HG02571 (cell line): ENCODE measurements at regions not wholly inside any gene's neighbourhood (a gene's known extent, or its start where the extent isn't known, plus 50 kb on each side); places are given as distances from the start of the nearest gene placed in this dataset.

Experiments
- ATAC-seq: cut with Tn5 transposase; IDR thresholded peaks from one replicate; pipeline ENCODE4 v1.9.1; 2021; ENCODE audit warnings: mild to moderate bottlenecking, moderate library complexity; ENCODE audit not compliant: unreplicated experiment

- ATAC-seq = no peak
Observed at GRCh38 chr16:49026566-49027181, 255.0 kb downstream of the CBLN1 start.

GRCh38 chr16:49024896-49025295 is 256.7 kb downstream of the CBLN1 start:
- no peak for ATAC-seq

GRCh38 chr16:49024016-49024415 is 257.6 kb downstream of the CBLN1 start:
- no peak for ATAC-seq

DNA sequence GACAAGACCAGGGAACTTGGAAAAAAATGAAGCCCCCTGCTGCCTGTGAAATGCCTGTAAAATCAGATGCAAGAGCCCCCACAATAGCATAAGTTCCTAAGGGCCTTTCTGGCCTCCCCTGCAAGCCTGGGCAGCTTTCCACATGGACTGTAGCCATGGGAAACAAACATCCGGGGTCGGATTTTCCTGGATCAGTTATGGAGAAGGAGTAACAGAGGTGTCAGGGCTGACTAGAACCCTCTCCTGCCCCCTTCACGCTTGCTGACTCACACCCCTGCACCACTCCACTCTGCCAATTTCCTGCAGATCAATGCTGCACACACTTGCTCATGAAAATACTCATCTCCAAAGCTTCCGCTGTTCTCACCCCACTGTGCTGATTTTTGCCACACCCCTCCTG is 258.6 kb downstream of the CBLN1 start:
- no peak for ATAC-seq

- no peak for ATAC-seq
Observed at GRCh38 chr16:49022351-49022963, 259.2 kb downstream of the CBLN1 start.

DNA sequence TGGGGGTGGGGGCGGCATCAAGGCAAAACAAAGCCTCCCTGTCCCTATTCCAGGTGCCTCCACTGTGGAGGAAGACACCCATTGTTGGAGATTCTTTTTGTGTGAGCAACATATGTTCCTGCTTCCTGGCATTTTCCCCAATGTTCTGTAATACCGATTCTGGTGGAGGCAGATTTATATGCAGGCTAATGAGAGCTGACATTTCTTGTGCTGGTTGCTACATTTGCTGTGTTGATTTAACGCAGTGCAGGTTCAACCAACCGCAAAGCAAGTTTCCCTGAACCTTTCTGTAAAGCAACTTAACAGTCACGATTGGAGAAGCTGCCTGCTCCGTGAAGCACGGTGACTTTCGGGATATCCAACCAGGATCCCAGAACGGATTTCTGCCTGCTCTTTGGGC is 260.5 kb downstream of the CBLN1 start:
- ATAC-seq = no peak

DNA sequence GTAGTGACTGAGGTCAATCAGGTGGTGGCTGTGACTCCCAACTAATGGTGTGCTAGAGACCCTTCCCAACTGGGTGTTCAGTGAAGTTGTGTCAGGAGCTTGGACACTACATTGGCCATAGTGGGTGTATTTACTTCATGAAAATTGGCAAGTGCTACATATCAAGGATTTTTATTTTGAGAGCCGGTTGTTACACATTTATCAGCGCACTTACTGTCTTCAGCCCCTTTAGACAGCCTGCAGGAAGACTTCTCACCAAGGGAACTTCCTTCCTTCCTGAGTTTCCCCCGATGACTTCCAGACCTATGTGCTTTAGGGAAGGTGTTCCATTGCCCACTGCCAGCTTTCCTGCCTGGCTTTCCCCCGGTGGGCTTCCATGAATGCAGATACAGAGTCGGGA is 261.2 kb downstream of the CBLN1 start:
- ATAC-seq = no peak

GRCh38 chr16:49019831-49020230 is 261.8 kb downstream of the CBLN1 start:
- ATAC-seq = no peak

DNA sequence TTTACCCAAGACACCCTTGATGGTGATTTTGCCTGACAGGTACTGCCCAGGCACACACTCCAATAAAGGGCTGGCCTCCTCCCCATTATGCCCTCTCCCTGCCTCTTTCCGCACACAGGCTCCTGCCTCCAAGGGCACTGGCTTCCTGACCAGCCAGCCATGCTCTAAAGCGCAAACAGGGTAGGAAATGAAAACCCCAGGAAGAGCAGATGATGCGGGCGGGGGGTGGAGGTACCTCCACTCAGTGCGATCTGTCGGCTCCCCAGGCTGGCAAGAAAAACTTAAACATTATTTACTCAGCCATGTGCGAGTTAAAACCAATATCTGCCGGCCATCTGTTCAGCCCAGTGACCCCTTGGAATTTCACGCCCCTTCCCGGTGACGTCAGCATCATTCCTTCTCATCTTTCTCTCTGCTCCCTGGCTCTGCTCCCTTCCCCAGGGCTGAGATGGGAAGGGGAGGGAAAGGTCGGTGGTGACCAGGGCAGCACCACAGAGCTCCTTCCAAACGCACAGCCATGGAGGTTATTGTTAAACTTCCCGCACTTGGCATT is 262.5 kb downstream of the CBLN1 start:
- ATAC-seq = no peak

DNA sequence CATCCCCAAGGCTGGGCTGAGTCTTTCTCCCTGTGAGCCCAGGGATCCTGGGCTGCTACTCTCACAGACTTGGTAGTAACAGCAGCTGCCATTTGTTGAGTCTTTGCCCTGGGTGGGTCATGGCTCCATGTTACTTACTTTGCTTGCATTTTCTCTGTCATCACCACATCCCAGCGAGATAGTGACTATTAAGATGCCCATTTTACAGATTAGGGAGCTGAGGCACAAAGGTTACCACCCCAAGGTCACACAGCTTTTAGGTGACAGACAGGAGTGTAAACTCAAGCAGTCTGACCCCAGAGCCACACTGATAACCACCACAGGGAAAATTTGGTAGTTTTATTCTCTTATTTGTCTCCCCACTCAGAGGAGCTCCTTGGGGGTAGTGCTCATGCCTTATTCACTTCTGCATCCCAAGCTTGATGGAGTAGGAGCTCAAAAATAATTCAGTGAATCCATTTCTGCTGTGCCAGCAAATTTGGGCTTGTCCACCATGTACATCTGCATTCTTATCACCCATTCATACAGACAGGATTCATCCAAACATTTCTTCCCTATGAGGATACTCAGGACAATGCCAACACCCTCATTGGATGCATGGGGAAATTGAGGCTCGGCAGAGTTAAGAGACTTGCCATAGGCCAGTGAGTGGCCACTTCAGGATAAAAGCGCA is 263.2 kb downstream of the CBLN1 start:
- no peak for ATAC-seq

DNA sequence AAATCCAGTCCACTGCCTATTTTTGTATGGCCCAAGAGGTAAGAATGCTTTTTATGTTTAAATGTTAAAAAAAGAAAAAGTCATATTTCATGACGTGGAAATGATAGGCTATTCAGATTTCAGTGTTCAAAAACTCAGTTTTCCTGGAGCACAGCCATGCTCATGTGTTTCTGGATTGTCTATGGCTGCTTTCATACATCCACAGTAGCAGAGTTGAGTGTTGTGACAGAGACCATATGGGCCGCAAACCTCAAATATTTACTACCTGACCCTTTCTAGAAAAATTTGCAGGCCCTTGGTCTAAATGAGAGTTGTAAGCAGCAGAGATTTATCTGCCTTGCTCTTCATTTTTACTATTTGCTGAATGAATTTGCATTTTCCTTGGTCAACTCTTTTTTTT is 264.1 kb downstream of the CBLN1 start:
- ATAC-seq = no peak

DNA sequence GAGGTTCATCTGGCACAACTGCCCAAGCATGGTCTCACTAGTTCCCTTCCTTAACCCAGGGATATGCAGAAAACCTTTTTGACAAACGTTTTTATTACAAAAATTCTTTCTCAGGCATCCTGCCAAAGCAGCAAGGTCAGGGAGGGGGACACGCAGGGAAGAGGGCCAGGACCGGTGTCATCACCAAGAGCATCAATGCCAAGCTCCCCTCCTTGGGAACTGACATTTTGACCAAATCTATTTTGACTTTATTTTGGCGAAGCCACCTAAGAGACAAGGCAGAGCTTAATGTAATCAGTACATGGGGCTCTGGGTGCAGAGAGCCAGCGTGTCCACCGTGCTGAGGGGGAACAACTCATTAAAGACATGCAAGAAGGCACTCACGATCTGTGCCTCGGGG is 265.2 kb downstream of the CBLN1 start:
- no peak for ATAC-seq

DNA sequence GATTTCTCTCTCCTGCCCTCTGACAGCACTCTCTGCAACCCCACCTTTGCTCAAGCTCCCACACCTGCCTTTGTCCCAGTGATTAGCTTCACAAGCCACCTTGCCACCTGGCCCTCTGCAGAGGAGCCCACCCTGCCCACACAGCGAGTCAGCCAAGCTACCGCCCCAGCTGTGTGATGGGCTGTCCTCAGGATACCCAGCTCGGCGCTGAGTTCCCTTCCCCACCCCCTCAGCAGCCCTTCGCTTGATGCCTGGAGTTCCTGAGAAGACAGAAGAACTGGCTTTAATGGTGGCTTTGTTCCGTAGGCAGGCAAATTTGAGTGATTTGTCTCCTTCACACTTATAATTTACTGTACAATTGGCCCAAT is 266.4 kb downstream of the CBLN1 start:
- ATAC-seq = no peak

- ATAC-seq = no peak
Observed at GRCh38 chr16:49014277-49015224, 267.1 kb downstream of the CBLN1 start.

DNA sequence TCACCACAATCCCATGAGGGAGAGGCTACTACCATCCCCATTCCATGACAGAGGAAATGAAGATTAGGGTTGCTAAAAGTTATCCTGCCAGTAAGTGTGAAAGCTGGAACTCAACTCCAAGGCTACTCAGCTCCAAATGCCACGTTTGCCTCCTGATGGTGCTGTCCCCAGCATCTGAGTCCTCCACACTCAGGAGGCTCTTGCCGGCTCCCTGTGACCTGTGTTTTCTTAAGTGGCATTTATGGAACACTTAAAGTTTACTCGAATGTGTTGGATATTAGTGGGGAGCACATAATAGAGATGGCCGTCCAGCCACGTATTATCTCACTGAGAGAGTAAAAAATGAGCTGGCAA is 267.9 kb downstream of the CBLN1 start:
- ATAC-seq = no peak

GRCh38 chr16:49012961-49013726 is 268.5 kb downstream of the CBLN1 start:
- ATAC-seq = no peak

DNA sequence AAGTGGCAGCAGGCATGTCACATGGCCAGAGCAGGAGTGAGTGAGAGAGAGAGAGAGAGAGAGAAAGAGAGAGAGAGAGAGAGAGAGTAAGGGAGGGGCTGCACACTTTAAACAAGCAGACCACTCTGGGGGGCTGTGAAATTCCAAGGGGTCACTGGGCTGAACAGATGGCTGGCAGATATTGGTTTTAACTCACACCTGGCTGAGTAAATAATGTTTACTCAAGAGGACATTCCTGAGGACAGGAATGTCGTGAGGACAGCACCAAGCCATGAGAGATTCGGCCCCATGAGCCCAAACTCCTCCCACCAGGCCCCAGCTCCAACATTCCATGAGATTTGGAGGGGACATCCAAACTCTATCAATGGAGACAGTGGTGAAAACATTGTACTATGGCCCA is 269.7 kb downstream of the CBLN1 start:
- no peak for ATAC-seq

DNA sequence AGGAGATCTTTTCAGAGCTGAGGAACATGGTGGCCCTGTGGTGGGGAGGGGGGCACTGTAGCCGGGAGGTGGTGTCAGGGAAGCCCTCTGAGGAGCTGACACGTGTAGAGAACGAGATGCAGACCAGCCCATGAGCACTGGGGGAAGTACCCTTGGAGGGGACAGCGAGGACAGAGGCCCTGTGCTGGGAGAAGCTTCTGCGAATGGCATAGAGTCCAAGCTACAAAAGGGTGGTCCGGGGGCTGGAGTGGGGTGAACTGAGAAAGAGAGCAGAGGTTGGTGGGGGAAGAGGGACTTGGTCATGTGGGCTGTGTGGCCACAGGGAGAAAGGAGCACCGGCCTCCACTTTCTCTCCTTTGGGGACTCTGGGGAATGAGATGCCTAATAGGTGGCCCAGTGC is 270.8 kb downstream of the CBLN1 start:
- ATAC-seq = no peak

DNA sequence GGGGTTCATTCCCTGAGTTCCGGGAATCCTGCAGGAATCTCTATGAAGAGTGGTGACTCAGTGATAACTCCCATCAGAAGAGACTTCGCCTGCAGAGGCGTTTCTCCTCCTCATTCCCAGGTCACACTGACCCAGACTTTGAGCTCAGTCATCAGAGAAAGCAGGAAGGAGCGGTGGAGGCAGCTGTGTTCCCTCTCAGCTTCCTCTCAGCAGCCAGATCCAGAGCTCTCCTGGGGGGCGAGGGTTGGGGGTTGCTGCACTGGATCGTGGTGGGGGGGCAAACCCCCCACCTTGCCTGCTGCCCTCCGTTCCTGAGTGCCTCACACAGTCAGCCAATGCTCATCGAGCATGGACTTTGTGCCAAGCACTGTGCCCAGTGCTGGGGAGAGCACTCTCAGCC is 271.2 kb downstream of the CBLN1 start:
- no peak for ATAC-seq

DNA sequence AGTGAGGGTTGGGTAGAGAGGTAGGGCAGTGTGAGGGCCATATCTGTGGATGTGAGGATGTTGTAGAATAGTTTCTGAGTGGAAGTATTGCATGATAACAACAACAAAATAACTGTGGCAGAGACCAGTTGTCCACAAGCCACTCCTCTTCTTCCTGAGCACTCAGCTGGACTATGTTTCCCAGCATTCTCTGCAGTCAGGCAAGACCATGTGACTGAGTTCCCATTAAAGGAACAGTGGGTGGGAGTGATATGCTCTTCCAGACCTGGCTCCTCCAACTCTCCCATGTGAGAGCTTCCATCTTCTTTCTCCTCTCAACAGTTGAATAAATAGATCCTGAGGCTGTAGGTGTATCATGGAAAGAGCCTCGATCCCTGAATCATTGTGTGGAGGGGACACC is 272.4 kb downstream of the CBLN1 start:
- ATAC-seq = no peak

DNA sequence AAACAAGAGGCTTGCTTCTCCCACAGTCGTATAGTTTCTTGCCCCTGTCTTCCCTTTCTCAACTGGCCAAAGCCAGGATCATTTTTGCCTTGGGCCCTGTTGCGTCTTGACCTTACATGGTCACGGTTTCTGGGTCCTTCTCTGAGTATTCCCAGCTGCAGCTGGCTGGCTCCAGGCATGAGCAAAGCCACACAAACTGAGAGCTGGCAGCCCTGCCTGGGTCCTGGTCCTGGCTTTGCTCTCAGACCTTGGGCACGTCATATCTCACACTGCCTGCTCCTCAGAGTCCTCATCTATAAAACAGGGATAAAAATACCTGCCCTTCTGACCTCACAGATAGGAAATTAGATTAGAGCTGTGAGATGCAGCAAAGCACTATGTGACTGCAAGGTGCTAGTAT is 277.6 kb downstream of the CBLN1 start:
- no peak for ATAC-seq
